Stimulated activated CD4-positive, alpha-beta T cell treated with anti-CD3 and anti-CD28 coated beads, Interleukin-4, amount 100 ng/mL, for 48 hours (primary cell): ENCODE measurements at regions not wholly inside any gene's neighbourhood (a gene's known extent, or its start where the extent isn't known, plus 50 kb on each side); places are given as distances from the start of the nearest gene placed in this dataset.

Source experiments
- DNase-seq, 2 donors: peaks; one replicate each; pipeline ENCODE4 v3.0.0-alpha.2; 2020; ENCODE audit warnings: low read depth in 2 of 2

GRCh38 chr10:120960725-120961124, 109.6 kb downstream of the WDR11 start:
- DNase-seq, result no peak

DNA sequence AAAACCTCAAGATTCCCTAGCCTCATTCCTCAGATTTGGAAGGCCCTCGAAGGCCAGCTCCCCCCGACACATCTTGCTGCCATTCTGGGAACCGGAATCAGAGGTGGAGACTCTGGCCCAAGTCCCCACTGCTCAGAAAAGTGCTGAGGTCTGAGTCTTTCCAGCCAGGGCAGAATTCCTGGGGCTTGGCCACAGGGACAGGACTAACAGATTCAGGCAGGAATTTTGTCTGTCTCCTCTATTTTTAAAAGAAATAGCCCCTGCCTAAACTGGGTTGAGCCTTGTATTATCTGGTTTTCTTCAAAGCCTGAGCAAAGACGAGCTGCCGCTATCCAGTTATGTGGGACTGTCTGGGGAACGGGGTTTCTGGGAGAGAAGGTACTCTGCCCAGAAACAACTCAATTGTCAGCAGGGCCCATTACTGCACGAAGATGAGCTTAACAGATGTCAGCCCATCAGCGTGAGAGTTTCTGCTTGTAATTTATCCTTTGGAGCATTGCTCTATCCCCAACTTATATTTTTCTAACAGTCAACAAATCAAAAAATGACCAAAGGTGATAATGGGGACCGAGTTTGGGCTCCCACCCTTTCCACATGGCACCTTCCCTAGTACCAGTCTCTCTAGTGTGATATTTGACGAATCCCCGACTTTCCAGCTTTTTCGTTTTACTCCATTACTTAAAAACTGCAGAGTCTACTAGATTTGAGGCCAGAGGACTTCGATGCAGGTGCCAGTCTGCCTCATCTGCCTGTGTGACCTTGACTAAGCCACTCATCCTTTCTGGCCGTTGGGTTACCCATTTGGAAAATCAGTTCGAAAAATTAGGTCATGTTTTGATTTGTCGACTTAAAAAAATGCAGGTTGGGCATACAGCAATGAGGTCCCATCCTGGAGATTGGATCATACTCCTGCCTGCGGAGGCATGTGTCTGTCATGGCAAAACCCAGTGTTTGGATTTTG, 110.9 kb downstream of the WDR11 start:
- DNase-seq, result no peak

DNA sequence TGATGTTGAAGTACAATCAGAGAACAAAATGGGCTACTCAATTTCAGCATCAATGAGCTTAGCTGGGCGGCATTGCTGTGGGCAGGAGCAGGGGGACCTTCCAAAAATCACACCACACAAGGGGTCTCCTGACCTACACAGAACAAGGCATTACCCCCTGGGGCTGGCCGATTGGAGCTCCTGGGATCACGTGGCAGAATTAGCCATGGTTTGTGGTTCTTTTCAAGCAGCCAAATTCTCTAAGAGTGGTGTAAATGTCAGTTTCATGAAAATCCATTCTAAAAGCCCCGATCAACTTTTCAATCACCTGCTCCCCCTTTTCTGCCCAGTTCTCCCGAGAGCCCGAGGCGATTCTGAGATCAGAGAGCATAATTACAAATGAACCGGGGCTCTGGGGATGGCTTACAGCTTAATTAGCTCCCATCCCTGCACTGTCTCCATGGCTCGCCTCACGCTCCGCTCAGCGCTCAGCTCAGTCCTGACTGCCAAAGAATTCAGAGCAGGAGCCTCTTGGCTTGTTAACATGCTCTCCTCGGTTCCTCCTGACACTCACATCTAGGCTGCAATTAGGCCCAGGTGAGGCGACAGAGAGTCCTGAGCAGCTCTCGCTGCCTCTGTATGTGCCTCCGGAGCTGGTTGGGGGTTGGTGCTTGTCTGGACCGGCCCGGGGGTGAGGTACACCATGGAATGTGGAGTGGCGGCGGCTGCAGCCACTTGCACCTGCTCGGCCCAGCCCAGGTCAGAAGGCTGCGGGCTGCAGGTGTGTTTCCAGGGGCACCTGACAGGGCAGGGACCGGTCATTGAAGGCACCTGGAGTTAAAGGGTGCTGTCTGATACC, 111.8 kb downstream of the WDR11 start:
- no peak for DNase-seq

GRCh38 chr10:120963594-120964220, 112.5 kb downstream of the WDR11 start:
- DNase-seq, result no peak

DNA sequence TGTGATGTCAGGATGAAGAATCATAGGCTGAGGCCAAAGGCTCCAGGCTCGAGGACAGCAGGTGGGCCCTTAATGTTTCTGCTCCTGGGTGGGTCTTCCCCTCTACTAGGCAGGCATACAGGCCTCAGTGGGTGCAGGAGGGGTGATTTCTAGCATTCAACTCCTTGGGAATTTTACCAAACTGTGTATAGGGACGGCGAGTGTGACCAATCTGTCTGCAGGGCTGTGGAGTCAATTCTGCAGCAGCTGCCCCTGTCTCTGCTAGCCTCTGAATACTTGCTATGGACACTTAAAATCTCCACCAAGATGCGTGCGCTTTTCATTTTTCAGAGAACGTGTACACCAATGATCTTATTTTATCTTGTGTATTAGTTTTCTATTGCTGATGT, 115.5 kb downstream of the WDR11 start:
- DNase-seq, result no peak

DNA sequence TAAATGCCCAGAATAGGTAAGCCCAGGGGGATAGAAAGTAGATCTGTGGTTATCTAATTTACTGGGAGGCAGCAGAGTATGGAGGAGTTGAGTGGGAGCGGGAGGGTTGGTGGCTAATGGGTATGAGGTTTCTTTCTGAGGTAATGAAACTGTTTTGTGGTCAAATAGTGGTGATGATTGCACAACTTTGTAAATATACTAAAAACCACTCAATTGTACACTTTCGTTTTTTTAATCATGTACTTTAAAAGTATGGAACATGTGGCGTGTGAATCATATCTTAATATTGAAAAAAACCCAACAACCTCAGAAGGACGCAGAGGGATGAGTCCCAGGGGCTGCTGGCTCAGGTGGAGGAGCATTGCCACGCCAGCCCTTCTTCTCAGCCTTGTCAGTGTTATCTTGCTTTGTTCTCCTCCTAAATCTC, 118.1 kb downstream of the WDR11 start:
- DNase-seq, result no peak

DNA sequence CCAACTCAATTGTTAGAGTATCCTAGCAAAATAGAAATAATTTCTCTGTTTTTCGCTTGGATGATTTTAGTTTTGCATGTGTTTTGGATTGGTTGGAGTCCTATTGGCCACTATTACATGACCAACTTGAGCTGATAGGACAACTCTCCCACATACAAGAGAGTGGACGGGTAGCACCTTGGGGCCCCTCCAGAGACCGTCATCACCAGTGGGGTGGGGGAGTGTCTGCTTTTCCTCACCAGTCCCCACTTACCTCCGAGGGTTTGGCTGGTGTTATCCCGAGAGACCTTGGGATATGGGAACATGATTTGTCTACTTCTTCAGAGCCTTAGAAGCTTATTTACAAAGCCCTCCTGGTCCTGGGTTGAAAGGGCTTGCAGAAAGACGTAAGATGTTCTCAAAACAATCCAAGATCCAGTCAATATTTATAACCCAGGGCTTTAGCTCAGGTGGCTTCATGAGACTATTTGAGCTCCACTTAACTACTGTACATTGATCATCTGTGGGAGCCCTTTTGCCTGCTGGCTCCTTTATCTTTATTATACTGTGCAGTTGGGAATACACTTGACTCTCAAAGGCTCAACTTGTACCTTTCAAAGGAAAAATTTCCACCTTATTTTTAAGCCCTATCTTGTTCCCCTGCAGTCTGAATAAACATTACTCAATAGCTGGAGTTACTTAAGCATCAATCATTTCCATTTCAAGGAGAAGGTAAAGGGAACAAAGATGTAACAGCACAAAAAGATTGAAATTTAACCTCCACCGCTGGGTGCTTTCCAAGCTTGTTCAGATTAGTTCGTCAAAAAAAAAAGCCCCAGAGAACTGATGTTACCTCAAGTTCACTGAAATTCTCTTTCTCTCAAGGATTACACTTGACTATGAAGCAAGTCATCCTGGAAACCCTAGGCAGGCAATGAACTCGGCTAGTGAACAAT, 119.7 kb downstream of the WDR11 start:
- DNase-seq, result no peak

DNA sequence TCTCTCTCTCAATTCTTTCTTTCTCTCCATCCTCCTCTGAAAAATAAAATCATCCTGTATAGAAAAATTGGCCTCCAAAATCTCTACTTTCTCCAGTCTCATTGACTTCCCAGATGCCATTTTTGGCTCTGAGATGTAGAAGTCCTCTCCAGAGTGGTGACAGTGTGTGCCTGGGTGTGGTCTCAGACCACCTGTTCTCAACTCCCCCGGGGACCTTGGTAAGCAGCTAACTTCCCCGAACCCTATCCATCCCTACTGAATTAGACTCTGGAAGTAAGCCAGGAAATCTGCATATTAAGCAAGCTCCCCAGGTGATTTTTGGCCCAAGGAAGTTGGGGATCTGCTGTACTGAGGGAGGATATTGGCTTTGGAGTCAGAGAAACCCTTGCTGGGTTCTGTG, 120.5 kb downstream of the WDR11 start:
- DNase-seq, result no peak

GRCh38 chr10:120972259-120972658, 121.1 kb downstream of the WDR11 start:
- DNase-seq, result no peak

DNA sequence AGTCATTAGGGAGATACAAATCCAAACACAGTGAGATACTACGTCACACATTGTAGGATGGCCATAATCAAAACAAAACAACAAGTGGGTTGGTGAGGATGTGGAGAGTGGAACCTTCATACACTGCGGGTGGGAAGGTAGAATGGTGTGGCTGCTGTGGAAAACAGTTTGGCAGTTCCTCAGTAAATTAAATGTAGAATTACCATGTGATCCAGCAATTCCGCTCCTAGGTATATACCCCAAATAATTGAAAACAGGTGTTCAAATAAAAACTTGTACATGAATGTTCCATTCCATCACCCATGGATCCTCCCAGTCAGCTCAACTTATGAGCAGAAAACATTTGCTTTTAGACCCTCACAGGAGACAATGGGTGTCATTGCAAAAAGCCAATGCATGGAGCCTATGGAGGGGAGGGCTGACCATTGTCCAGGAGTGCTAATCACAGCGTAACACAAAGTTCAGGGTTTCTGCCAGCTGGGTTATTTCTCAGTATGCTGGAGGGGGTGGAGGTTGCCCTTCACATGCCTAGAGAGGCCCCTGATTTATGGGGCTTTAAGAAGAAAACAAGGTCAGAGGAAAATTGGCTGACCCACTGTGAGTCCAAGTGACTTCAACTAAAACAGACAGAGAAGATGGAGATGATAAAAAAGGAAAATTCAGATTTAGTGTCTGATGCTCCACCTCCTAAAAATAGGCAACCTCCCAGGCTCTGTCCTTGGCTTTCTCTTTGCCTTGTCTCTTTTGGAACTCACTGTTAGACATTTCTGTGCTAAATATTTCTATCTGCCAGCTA, 124.1 kb downstream of the WDR11 start:
- DNase-seq, result no peak

DNA sequence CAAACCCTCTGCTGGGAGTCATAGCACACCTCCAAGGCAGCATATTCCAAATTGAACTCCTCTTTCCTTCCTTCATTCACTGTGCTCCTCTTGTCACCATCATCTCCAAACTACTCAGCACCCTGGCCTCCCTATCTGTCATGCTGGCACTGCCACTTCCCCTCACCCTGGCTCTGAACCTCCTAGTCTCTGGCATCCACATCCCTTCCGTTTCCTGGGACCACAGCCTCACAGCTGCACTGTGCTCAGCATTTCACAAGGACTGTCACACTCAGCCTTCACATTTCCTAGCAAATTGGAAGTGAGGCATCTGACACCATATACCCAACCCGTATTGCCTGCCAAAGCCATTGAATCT, 124.7 kb downstream of the WDR11 start:
- no peak for DNase-seq

GRCh38 chr10:120977897-120978296, 126.7 kb downstream of the WDR11 start:
- DNase-seq, result no peak

DNA sequence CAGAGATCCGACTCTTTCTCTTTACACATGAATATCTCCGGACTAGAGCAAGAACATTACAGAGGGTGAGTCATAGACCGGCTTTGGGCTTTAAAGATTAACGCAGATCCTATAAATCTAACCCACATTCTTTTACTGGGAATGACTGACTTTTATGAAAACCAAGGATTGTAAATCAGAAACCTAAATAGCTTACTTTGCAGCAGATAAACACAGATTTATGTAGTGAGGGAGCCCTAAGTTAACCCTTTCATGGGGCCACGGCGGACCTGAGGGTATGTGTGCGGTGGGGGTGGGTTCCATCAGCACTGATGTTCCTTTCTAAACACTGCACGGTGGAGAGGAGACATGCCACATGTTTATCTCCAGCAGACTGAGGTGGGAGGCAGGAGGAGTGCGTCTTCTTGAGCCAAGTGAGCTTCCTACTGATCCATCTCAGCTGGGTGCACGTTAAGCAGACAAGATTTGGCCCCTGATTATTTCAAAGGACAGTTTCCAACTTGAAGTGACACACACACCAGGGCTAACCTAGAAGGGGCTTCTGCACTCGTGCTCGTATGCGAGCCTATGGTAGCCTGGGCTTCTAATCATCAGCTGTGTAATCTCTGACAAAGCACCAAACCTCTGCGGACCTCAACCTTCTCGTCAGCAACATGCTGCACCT, 127.6 kb downstream of the WDR11 start:
- DNase-seq, result no peak

DNA sequence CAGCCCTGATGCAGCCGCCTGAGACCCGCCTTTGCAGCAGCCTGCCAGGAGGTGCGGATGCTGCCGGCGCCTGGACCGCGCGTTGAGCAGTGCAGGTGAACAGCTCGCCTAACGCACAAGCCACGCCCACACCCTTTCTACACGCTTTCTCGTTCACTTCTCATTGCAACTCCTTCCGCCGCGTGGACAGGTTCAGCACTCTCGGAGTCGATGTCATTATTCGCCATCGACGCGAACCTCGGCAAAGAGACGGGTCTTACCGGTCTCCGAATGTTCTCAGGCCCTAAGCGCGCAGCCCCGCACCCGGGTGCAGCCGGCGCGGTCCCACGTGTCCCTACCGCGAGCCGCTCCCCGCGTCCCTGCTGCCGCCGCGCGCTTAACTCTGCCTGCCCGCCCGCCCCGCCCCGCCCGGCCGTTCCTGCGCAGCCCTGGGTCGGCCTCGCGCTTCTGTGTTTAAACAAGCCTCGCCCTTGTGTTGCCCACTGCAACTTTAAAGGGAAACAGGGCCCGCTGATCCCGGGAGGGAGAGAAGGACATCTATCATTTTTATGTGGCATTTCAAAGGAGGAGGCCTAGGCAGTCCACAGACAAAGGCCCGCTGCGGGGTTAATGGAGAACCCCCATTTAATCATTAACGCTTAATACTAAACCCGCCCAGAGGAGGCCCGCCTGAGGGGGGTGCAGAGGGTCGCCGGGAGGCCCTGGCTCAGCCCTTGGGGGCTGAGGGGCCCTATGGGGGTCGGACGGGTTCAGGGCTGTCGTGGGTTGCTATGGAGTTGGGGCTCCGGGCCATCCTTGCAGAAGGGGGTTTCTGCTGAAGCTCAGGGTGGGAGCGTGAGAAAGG, 128.5 kb downstream of the WDR11 start:
- DNase-seq, result peak in 1 of 2 donors; percentile 18

- DNase-seq, result no peak
These were observed 129.4 kb downstream of the WDR11 start for GRCh38 chr10:120980279-120981255.

- DNase-seq, result no peak
These were observed 130.6 kb downstream of the WDR11 start for GRCh38 chr10:120981601-120982391.

DNA sequence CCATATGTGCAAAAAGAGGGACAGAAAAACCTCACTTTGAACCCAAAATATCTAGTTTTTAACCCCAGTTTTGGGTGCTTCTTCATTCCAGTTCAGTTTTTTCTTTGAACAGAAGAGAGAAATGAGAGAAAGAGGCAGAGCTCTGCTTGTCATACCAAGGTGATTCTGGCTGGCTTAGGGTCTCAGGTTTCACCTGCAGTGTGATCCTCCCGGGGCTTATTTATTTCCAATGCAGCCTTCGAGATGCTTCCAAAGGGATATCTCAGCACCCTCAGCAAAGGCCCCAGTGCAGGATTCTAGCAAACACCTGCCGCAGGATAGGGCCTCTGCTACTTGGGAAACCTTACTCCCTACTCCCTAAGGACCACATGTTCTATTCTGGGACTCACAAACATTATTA, 131.3 kb downstream of the WDR11 start:
- no peak for DNase-seq
